PC-3 (cell line): ENCODE measurements at regions not wholly inside any gene's neighbourhood (a gene's known extent, or its start where the extent isn't known, plus 50 kb on each side); places are given as distances from the start of the nearest gene placed in this dataset.

Experiments
- ATAC-seq: fragments of 200-7000 bp; cut with Tn5 transposase; 2 replicates; pipeline ENCODE4 v1.9.1; 2020; ENCODE audit warnings: mild to moderate bottlenecking, moderate library complexity
- BruUV-seq: library from RNA; stranded (reverse); fragments of 400-500 nt; replicated peaks from 2 replicates; lab custom pipeline; 2021; lab: Mats Ljungman, UMichigan
- CTCF ChIA-PET: fragments of 300-600 bp; sonication (Branson Sonifier 250); formaldehyde crosslinking; loops from one replicate; lab custom pipeline; 2022; ENCODE audit warnings: antibody characterized with exemption; lab: Charles Lee
- POLR2A ChIA-PET: fragments of 300-600 bp; sonication (Branson Sonifier 250); formaldehyde crosslinking; loops from one replicate; lab custom pipeline; 2022; ENCODE audit warnings: antibody characterized with exemption; ENCODE audit not compliant: unreplicated experiment; lab: Charles Lee
- DNase-seq: peaks from one replicate; pipeline ENCODE4 v3.0.0-alpha.2; 2015
- H2AFZ ChIP-seq: fragments of 300-600 bp; sonication (generic); 2 replicates; pipeline ENCODE4 v1.6.0; 2016; ENCODE audit warnings: antibody characterized with exemption, low read length
- H3F3A ChIP-seq: fragments of 300-600 bp; sonication (generic); one replicate; pipeline ENCODE4 v1.6.0; 2017; ENCODE audit warnings: antibody characterized with exemption, low read length, control low read depth, mild to moderate bottlenecking; ENCODE audit not compliant: unreplicated experiment
- H3K27ac ChIP-seq: fragments of 300-600 bp; sonication (generic); 2 replicates; pipeline ENCODE4 v1.5.1; 2016; ENCODE audit warnings: mild to moderate bottlenecking, low read length
- H3K27me3 ChIP-seq: fragments of 300-600 bp; sonication (generic); 2 replicates; pipeline ENCODE4 v1.6.1; 2016; ENCODE audit warnings: low read length, mixed read lengths
- H3K36me3 ChIP-seq: fragments of 300-600 bp; sonication (generic); 2 replicates; pipeline ENCODE4 v1.6.1; 2016; ENCODE audit warnings: low read depth, mixed run types, low read length, mixed read lengths
- H3K4me1 ChIP-seq: fragments of 300-600 bp; sonication (generic); 2 replicates; pipeline ENCODE4 v1.5.1; 2016; ENCODE audit warnings: low read length; ENCODE audit not compliant: insufficient read depth
- H3K4me2 ChIP-seq: fragments of 300-600 bp; sonication (generic); 2 replicates; pipeline ENCODE4 v1.6.0; 2016; ENCODE audit warnings: low read length
- H3K4me3 ChIP-seq: fragments of 300-600 bp; sonication (generic); 2 replicates; pipeline ENCODE4 v1.5.1; 2016; ENCODE audit warnings: mild to moderate bottlenecking, low read length, mixed read lengths
- H3K79me2 ChIP-seq: fragments of 300-600 bp; sonication (generic); 2 replicates; pipeline ENCODE4 v1.6.1; 2017; ENCODE audit warnings: low read length, mixed read lengths
- H3K9ac ChIP-seq: fragments of 300-600 bp; sonication (generic); 2 replicates; pipeline ENCODE4 v1.6.0; 2016; ENCODE audit warnings: mild to moderate bottlenecking, low read length
- H3K9me2 ChIP-seq: fragments of 300-600 bp; sonication (generic); replicated peaks from 2 replicates; pipeline ENCODE4 v1.6.1; 2016; ENCODE audit warnings: mixed run types, low read length, mixed read lengths
- H3K9me3 ChIP-seq: fragments of 300-600 bp; sonication (generic); 2 replicates; pipeline ENCODE4 v1.6.1; 2016; ENCODE audit warnings: low read length, mixed read lengths
- H4K20me1 ChIP-seq: fragments of 300-600 bp; sonication (generic); 2 replicates; pipeline ENCODE4 v1.6.1; 2016; ENCODE audit warnings: low read length, mixed read lengths
- CTCF ChIP-seq: fragments of 300-600 bp; sonication (generic); conservative IDR thresholded peaks from 2 replicates; pipeline ENCODE4 v1.5.1; 2017; ENCODE audit warnings: antibody characterized with exemption, low read depth, mild to moderate bottlenecking, low read length
- EZH2 ChIP-seq: fragments of 300-600 bp; sonication (generic); IDR thresholded peaks from one replicate; pipeline ENCODE4 v1.6.1; 2017; ENCODE audit warnings: antibody characterized with exemption, mild to moderate bottlenecking, low read length; ENCODE audit not compliant: unreplicated experiment
- EZH2phosphoT487 ChIP-seq: fragments of 300-600 bp; sonication (generic); IDR thresholded peaks from 2 replicates; pipeline ENCODE4 v1.6.1; 2018; ENCODE audit warnings: mild to moderate bottlenecking, antibody characterized with exemption, low read length, borderline replicate concordance
- intact Hi-C: fragments of 100-400 bp; cut with micrococcal nuclease; formaldehyde crosslinking; loops from 2 replicates; pipeline ENCODE4 v1.9.0; 2023

GRCh38 chr2:49226360-49226759, 72.0 kb upstream of the FSHR start:
- no peaks in the 10 kb centered on the region for H3K79me2 ChIP-seq
- H3F3A ChIP-seq = no peaks in the 10 kb centered on the region
- H3K4me2 ChIP-seq = no peak overlapping the region
- H4K20me1 ChIP-seq = no peaks in the 10 kb centered on the region
- H2AFZ ChIP-seq = no peak overlapping the region
- ATAC-seq = no peak
- H3K4me1 ChIP-seq = no peaks in the 10 kb centered on the region
- H3K27me3 ChIP-seq = no peaks in the 10 kb centered on the region
- H3K9ac ChIP-seq = no peak overlapping the region
- H3K9me3 ChIP-seq = peaks cover 12% of the 10 kb centered on the region; the same call in 1 of the 2 replicates
- TF ChIP-seq EZH2phosphoT487 (no peak), EZH2 (no peak), CTCF (no peak)
- H3K27ac ChIP-seq = no peak overlapping the region
- no TSS peak for BruUV-seq
- H3K36me3 ChIP-seq = no peaks in the 10 kb centered on the region
- no peak for DNase-seq
- H3K9me2 ChIP-seq = no peaks in the 10 kb centered on the region
- intact Hi-C loops = no loop called here
- ChIA-PET POLR2A (no interaction called here), CTCF (no interaction called here)
- no peak overlapping the region for H3K4me3 ChIP-seq

- TF ChIP-seq CTCF (no peak), EZH2 (no peak), EZH2phosphoT487 (no peak)
- H3K4me1 ChIP-seq = no peaks in the 10 kb centered on the region
Measured at GRCh38 chr2:49225126-49225525, 70.8 kb upstream of the FSHR start.

GRCh38 chr2:49224426-49225010, 70.2 kb upstream of the FSHR start:
- Histone ChIP-seq H3K36me3 (no peaks in the 10 kb centered on the region), H3K4me2 (no peak overlapping the region), H3K79me2 (no peaks in the 10 kb centered on the region), H3K4me1 (no peaks in the 10 kb centered on the region), H3K27ac (no peak overlapping the region), H3K4me3 (no peak overlapping the region), H3K9ac (no peak overlapping the region), H3K9me2 (no peaks in the 10 kb centered on the region), H3K9me3 (peaks cover 12% of the 10 kb centered on the region; the same call in 1 of the 2 replicates), H4K20me1 (no peaks in the 10 kb centered on the region), H2AFZ (no peak overlapping the region), H3F3A (no peaks in the 10 kb centered on the region), H3K27me3 (no peaks in the 10 kb centered on the region)
- intact Hi-C loops = no loop called here
- DNase-seq (no peak), ATAC-seq (no peak)
- POLR2A ChIA-PET = no interaction called here
- no TSS peak for BruUV-seq
- CTCF ChIA-PET = no interaction called here
- no peak for TF ChIP-seq CTCF
- TF ChIP-seq EZH2phosphoT487 = no peak
- no peak for TF ChIP-seq EZH2

More at GRCh38 chr2:49225126-49225525, 70.8 kb upstream of the FSHR start:
- DNase-seq (no peak), ATAC-seq (no peak)
- Histone ChIP-seq H3K36me3 (no peaks in the 10 kb centered on the region), H3K4me2 (no peak overlapping the region), H4K20me1 (no peaks in the 10 kb centered on the region), H2AFZ (no peak overlapping the region), H3K9me2 (no peaks in the 10 kb centered on the region), H3F3A (no peaks in the 10 kb centered on the region), H3K9ac (no peak overlapping the region), H3K79me2 (no peaks in the 10 kb centered on the region), H3K9me3 (peaks cover 12% of the 10 kb centered on the region; the same call in 1 of the 2 replicates), H3K27ac (no peak overlapping the region), H3K27me3 (no peaks in the 10 kb centered on the region), H3K4me3 (no peak overlapping the region)
- no TSS peak for BruUV-seq
- ChIA-PET CTCF (no interaction called here), POLR2A (no interaction called here)
- intact Hi-C loops = no loop called here
